Thyroid gland (tissue), 4 donors: ENCODE measurements at regions not wholly inside any gene's neighbourhood (a gene's known extent, or its start where the extent isn't known, plus 50 kb on each side); places are given as distances from the start of the nearest gene placed in this dataset.

Source experiments
- DNase-seq, 2 donors: peaks; one replicate each; pipeline ENCODE4 v3.0.0-alpha.2; 2019
- H3K27ac ChIP-seq, 3 donors: fragments of 200-600 bp; sonication (generic); 1 replicate in 2 of 3; 2 replicates in 1 of 3; pipeline ENCODE4 v1.5.1; 2016 to 2019; ENCODE audit warnings: mild to moderate bottlenecking in 1 of 3, moderate library complexity in 1 of 3
- H3K27me3 ChIP-seq: fragments of 200-600 bp; sonication (generic); one replicate; pipeline ENCODE4 v1.5.1; 2019
- H3K36me3 ChIP-seq, 2 donors: fragments of 200-600 bp; sonication (generic); one replicate each; pipeline ENCODE4 v1.5.1; 2016 to 2019
- H3K4me1 ChIP-seq, 2 donors: fragments of 200-600 bp; sonication (generic); one replicate each; pipeline ENCODE4 v1.5.1; 2017 to 2019
- H3K4me3 ChIP-seq, 3 donors: fragments of 200-600 bp; sonication (generic); replicated peaks in 1 of 3; 1 replicate in 2 of 3; 2 replicates in 1 of 3; pipeline ENCODE4 v1.5.1; 2016; ENCODE audit warnings: mild to moderate bottlenecking in 1 of 3
- H3K9me3 ChIP-seq: fragments of 200-600 bp; sonication (generic); one replicate; pipeline ENCODE4 v1.5.1; 2017
- CTCF ChIP-seq, 6 experiments: fragments of 200-600 bp in 3 of 6; fragments of 450-650 bp in 3 of 6; sonication (generic) in 3 of 6; IDR thresholded peaks; one replicate each; pipeline ENCODE4 v1.5.1; 2016 to 2019; ENCODE audit warnings: antibody characterized with exemption in 6 of 6, mild to moderate bottlenecking in 2 of 6, inconsistent platforms in 1 of 6, moderate library complexity in 1 of 6
- POLR2A ChIP-seq, 2 donors: fragments of 450-650 bp; IDR thresholded peaks; one replicate each; pipeline ENCODE4 v1.6.1; 2017; ENCODE audit warnings: antibody characterized with exemption in 2 of 2, mild to moderate bottlenecking in 2 of 2, moderate library complexity in 1 of 2
- WGBS, 2 donors: methylation state at CpG; one replicate each; pipeline ENCODE4 v1.1.5; 2017; 5-methylcytosine and 5-hydroxymethylcytosine counted together
- intact Hi-C: fragments of 100-400 bp; cut with DNase I; formaldehyde crosslinking; loops from one replicate; pipeline ENCODE4 v1.15.1; 2023

- Histone ChIP-seq H3K27ac (no peak overlapping the region), H3K9me3 (no peaks in the 10 kb centered on the region), H3K36me3 (no peaks in the 10 kb centered on the region), H3K4me3 (no peak overlapping the region), H3K4me1 (no peaks in the 10 kb centered on the region), H3K27me3 (no peaks in the 10 kb centered on the region)
- no peak for DNase-seq
- 0 to 88% methylated on average over 1 of the region's 1 CpG for whole genome bisulfite sequencing, 2 donors
- no peak for TF ChIP-seq CTCF (IDR thresholded peaks at IDR 0.05)
- TF ChIP-seq POLR2A (IDR thresholded peaks at IDR 0.05), result no peak
- intact Hi-C loops, result no loop called here
Observed at GRCh38 chr4:126738926-126739325, 893.8 kb upstream of the INTU start.

- no peaks in the 10 kb centered on the region for H3K27me3 ChIP-seq
- H3K9me3 ChIP-seq, result no peaks in the 10 kb centered on the region
- no peak for DNase-seq
- intact Hi-C loops, result no loop called here
- 95% methylated on average over 6 of the region's 6 CpGs for WGBS, 2 donors
- H3K4me3 ChIP-seq, result no peak overlapping the region
- H3K36me3 ChIP-seq, result no peaks in the 10 kb centered on the region
- no peak for TF ChIP-seq CTCF (IDR thresholded peaks at IDR 0.05)
- TF ChIP-seq POLR2A (IDR thresholded peaks at IDR 0.05), result no peak
- H3K27ac ChIP-seq, result no peak overlapping the region
- H3K4me1 ChIP-seq, result no peaks in the 10 kb centered on the region
Observed at GRCh38 chr4:126740687-126741086, 892.1 kb upstream of the INTU start.

- 92 to 93% methylated on average over 3 of the region's 3 CpGs for WGBS, 2 donors
- no peak for DNase-seq
- H3K4me3 ChIP-seq, result no peak overlapping the region
- no peaks in the 10 kb centered on the region for H3K27me3 ChIP-seq
- TF ChIP-seq CTCF (IDR thresholded peaks at IDR 0.05), result no peak
- no peak for TF ChIP-seq POLR2A (IDR thresholded peaks at IDR 0.05)
- no peak overlapping the region for H3K27ac ChIP-seq
- H3K9me3 ChIP-seq, result no peaks in the 10 kb centered on the region
- no peaks in the 10 kb centered on the region for H3K36me3 ChIP-seq
- intact Hi-C loops, result no loop called here
- no peaks in the 10 kb centered on the region for H3K4me1 ChIP-seq
Observed at GRCh38 chr4:126742048-126742447, 890.7 kb upstream of the INTU start.

GRCh38 chr4:126742885-126743284 lies 889.9 kb upstream of the INTU start:
- TF ChIP-seq CTCF (IDR thresholded peaks at IDR 0.05) (no peak), POLR2A (IDR thresholded peaks at IDR 0.05) (no peak)
- Histone ChIP-seq H3K4me3 (no peak overlapping the region), H3K36me3 (no peaks in the 10 kb centered on the region), H3K27ac (no peak overlapping the region), H3K4me1 (no peaks in the 10 kb centered on the region), H3K27me3 (no peaks in the 10 kb centered on the region), H3K9me3 (no peaks in the 10 kb centered on the region)
- intact Hi-C loops, result no loop called here
- no peak for DNase-seq
- 98 to 100% methylated on average over 1 of the region's 1 CpG for WGBS, 2 donors

GRCh38 chr4:126748736-126749135 lies 884.0 kb upstream of the INTU start:
- WGBS, 2 donors, result 64 to 96% methylated on average over 3 of the region's 3 CpGs
- intact Hi-C loops, result no loop called here
- Histone ChIP-seq H3K9me3 (no peaks in the 10 kb centered on the region), H3K36me3 (no peaks in the 10 kb centered on the region), H3K27me3 (no peaks in the 10 kb centered on the region), H3K4me3 (no peak overlapping the region), H3K4me1 (peaks cover 3 to 8% of the 10 kb centered on the region in 2 donors), H3K27ac (no peak overlapping the region)
- TF ChIP-seq POLR2A (IDR thresholded peaks at IDR 0.05) (no peak), CTCF (IDR thresholded peaks at IDR 0.05) (no peak)
- no peak for DNase-seq
